ENCODE measurements at regions not wholly inside any gene's neighbourhood (a gene's known extent, or its start where the extent isn't known, plus 50 kb on each side); places are given as distances from the start of the nearest gene placed in this dataset.
A peak's percentile ranks its signal among the peaks of the same experiment; 100 is the strongest.

DNA sequence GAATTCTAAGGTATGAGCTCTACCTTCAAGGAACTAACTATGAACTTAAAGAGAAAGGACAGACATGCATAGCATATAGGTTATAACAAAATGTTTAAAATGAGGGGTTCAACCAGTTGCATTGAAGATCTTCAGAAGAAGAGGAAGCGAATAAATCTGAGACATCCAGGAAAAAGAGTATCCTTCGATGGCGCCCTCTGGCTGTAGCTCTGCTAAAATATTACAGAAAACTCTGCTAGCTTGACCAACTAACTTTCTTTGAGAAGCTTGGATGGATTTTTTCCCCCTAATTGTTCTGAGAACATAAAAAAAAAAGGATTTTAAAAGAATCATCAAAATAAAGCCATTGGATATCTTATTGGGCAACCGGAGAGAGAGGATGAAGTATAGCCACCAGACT lies 659.9 kb upstream of the SOX9 start:
- CTCF ChIA-PET: interaction anchor here (0.6 to 0.8 kb wide), 2 partner anchors 20 to 589 kb away, joined by 4 to 5 read pairs; no protein-coding TSS in a partner anchor
- no peak for DNase-seq
- Histone ChIP-seq H3K4me1 (replicated peaks; ENCODE audit: insufficient read depth) (no peaks in the 10 kb centered on the region), H3K27me3 (ENCODE audit: insufficient read depth, low read depth) (no peaks in the 10 kb centered on the region), H4K20me1 (ENCODE audit: insufficient read depth) (no peaks in the 10 kb centered on the region), H2AFZ (no peak overlapping the region), H3K36me3 (ENCODE audit: low read depth) (no peaks in the 10 kb centered on the region), H3K79me2 (ENCODE audit: low read depth) (no peaks in the 10 kb centered on the region), H3K4me2 (no peak overlapping the region), H3K4me3 (no peak overlapping the region), H3K9me3 (ENCODE audit: insufficient read depth, low read depth) (0 out of 2 replicates have a peak, but pooled peaks cover 9% of the 10 kb centered on the region), H3K9me2 (ENCODE audit: insufficient read depth) (no peaks in the 10 kb centered on the region), H3F3A (ENCODE audit: insufficient read depth, low read depth) (no peaks in the 10 kb centered on the region), H3K27ac (no peak overlapping the region)
- BruUV-seq (replicated peaks): no TSS peak
- intact Hi-C loops (cut with micrococcal nuclease; ENCODE audit: unreplicated experiment): no loop called here
- POLR2A ChIA-PET (ENCODE audit: unreplicated experiment): interaction anchor here (0.7 kb wide), 1 partner anchor 20 kb away, joined by 10 read pairs; no protein-coding TSS in a partner anchor
- TF ChIP-seq, protein P1, sequence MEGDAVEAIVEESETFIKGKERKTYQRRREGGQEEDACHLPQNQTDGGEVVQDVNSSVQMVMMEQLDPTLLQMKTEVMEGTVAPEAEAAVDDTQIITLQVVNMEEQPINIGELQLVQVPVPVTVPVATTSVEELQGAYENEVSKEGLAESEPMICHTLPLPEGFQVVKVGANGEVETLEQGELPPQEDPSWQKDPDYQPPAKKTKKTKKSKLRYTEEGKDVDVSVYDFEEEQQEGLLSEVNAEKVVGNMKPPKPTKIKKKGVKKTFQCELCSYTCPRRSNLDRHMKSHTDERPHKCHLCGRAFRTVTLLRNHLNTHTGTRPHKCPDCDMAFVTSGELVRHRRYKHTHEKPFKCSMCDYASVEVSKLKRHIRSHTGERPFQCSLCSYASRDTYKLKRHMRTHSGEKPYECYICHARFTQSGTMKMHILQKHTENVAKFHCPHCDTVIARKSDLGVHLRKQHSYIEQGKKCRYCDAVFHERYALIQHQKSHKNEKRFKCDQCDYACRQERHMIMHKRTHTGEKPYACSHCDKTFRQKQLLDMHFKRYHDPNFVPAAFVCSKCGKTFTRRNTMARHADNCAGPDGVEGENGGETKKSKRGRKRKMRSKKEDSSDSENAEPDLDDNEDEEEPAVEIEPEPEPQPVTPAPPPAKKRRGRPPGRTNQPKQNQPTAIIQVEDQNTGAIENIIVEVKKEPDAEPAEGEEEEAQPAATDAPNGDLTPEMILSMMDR (conservative IDR thresholded peaks at IDR 0.05): peak; percentile 46
- no peak for TF ChIP-seq EZH2 (IDR thresholded peaks at IDR 0.05; ENCODE audit: low read depth)

DNA sequence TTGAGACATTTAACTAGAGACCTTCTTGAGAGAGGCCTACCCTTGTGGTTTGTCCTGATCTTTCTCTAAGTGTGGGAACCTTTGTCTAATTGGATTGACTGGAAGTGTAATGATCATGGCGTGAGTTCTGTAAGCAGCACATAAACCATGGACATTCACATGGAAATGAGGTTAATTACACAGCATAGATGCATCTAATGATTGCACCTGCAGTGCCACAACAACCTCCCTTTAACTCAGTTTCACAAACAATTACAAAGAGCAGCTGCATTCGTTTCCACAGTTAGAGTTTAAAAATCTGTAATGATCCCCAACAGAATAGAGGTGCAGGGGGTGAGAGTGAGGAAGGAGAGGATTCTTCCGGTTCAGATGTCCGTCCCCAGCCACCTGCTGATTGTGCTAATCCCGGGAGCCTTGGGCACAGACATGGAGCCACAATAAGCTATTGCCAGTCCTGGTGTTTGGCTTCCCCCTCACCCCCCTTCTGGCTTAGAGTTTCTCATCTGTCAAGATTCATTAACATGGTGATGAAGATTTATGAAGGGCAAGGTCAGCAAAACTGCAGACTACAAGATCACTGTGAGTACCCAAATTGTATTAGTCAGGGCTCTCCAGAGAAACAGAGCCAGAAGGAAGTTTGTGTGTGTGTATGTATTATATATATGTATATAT lies 659.2 kb upstream of the SOX9 start:
- H4K20me1 ChIP-seq (ENCODE audit: insufficient read depth): no peaks in the 10 kb centered on the region
- no peak overlapping the region for H3K4me3 ChIP-seq
- TF ChIP-seq, protein P1 (conservative IDR thresholded peaks at IDR 0.05): no peak
- TF ChIP-seq EZH2 (IDR thresholded peaks at IDR 0.05; ENCODE audit: low read depth): no peak
- H3K4me1 ChIP-seq (replicated peaks; ENCODE audit: insufficient read depth): no peaks in the 10 kb centered on the region
- H2AFZ ChIP-seq: no peak overlapping the region
- DNase-seq: no peak
- no peak overlapping the region for H3K27ac ChIP-seq
- no peak overlapping the region for H3K4me2 ChIP-seq
- no peaks in the 10 kb centered on the region for H3K9me2 ChIP-seq (ENCODE audit: insufficient read depth)
- ChIA-PET CTCF (interaction anchor here (0.8 kb wide), 1 partner anchor 21 kb away, joined by 4 read pairs; no protein-coding TSS in a partner anchor), POLR2A (ENCODE audit: unreplicated experiment) (interaction anchor here (0.7 kb wide), 1 partner anchor 240 kb away, joined by 3 read pairs; no protein-coding TSS in a partner anchor)
- no peaks in the 10 kb centered on the region for H3F3A ChIP-seq (ENCODE audit: insufficient read depth, low read depth)
- H3K9me3 ChIP-seq (ENCODE audit: insufficient read depth, low read depth): 0 out of 2 replicates have a peak, but pooled peaks cover 9% of the 10 kb centered on the region
- H3K27me3 ChIP-seq (ENCODE audit: insufficient read depth, low read depth): no peaks in the 10 kb centered on the region
- no peaks in the 10 kb centered on the region for H3K36me3 ChIP-seq (ENCODE audit: low read depth)
- intact Hi-C loops (cut with micrococcal nuclease; ENCODE audit: unreplicated experiment): no loop called here
- no TSS peak for BruUV-seq (replicated peaks)
- no peaks in the 10 kb centered on the region for H3K79me2 ChIP-seq (ENCODE audit: low read depth)

DNA sequence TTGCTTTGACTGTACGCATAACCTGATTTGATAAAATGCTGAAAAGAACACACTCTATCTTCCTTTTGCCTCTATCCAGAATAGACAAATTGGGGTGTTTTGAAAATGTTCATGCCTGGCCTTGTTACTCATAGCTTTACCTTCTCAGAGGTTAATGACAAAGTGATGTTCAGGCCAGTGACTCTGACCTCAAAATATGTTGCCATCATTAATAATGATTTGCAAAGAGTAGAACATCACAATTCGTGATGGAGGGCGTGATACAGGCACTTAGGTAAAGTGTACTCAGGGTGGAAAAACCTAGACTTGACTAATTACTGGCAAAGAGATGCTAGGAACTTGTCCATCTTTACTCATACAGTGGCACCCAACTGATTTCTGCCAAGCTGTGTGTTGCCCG lies 656.6 kb upstream of the SOX9 start:
- Histone ChIP-seq H2AFZ (no peak overlapping the region), H3K79me2 (ENCODE audit: low read depth) (no peaks in the 10 kb centered on the region), H3K9me2 (ENCODE audit: insufficient read depth) (no peaks in the 10 kb centered on the region), H3K4me3 (no peak overlapping the region), H3K27ac (no peak overlapping the region), H3K4me1 (replicated peaks; ENCODE audit: insufficient read depth) (no peaks in the 10 kb centered on the region), H4K20me1 (ENCODE audit: insufficient read depth) (no peaks in the 10 kb centered on the region), H3K36me3 (ENCODE audit: low read depth) (no peaks in the 10 kb centered on the region), H3K4me2 (no peak overlapping the region), H3K27me3 (ENCODE audit: insufficient read depth, low read depth) (no peaks in the 10 kb centered on the region), H3K9me3 (ENCODE audit: insufficient read depth, low read depth) (0 out of 2 replicates have a peak, but pooled peaks cover 9% of the 10 kb centered on the region), H3F3A (ENCODE audit: insufficient read depth, low read depth) (no peaks in the 10 kb centered on the region)
- no TSS peak for BruUV-seq (replicated peaks)
- TF ChIP-seq EZH2 (IDR thresholded peaks at IDR 0.05; ENCODE audit: low read depth): no peak
- TF ChIP-seq, protein P1 (conservative IDR thresholded peaks at IDR 0.05): no peak
- no peak for DNase-seq
- ChIA-PET CTCF (no interaction called here), POLR2A (ENCODE audit: unreplicated experiment) (no interaction called here)
- intact Hi-C loops (cut with micrococcal nuclease; ENCODE audit: unreplicated experiment): no loop called here

Measured in PC-9 (cell line).